ENCODE measurements at regions not wholly inside any gene's neighbourhood (a gene's known extent, or its start where the extent isn't known, plus 50 kb on each side); places are given as distances from the start of the nearest gene placed in this dataset.

GRCh38 chr2:217606296-217606695 lies 396.5 kb downstream of the TNS1 start:
- ChIA-PET CTCF (no interaction called here), POLR2A (no interaction called here), SMC1A (ENCODE audit: uncharacterized antibody, unreplicated experiment) (interaction anchor here (1.1 kb wide), 1 partner anchor 10 kb away, joined by 3 read pairs; no protein-coding TSS in a partner anchor), RAD21 (ENCODE audit: unreplicated experiment) (no interaction called here)
- DNase-seq (ENCODE audit: low read depth, low spot score) (no peak), FAIRE-seq (no peak), ATAC-seq (no peak)
- Histone ChIP-seq H3K4me1 (ENCODE audit: control insufficient read depth, insufficient read depth, low read length) (peaks cover 12% of the 10 kb centered on the region), H3K36me3 (ENCODE audit: control insufficient read depth in 2 of 2, insufficient read depth in 2 of 2, low read length in 1 of 2) (no peaks in the 10 kb centered on the region), H3K27ac (ENCODE audit: control insufficient read depth, insufficient read depth) (no peak overlapping the region), H3K79me2 (ENCODE audit: control insufficient read depth, insufficient read depth, low read length) (no peaks in the 10 kb centered on the region), H3K9ac (ENCODE audit: control insufficient read depth, insufficient read depth, low read length) (no peak overlapping the region), H3K9me3 (replicated peaks; ENCODE audit: control insufficient read depth, insufficient read depth, low read length) (no peaks in the 10 kb centered on the region), H4K20me1 (ENCODE audit: control insufficient read depth, insufficient read depth) (no peaks in the 10 kb centered on the region), H3K4me2 (ENCODE audit: control insufficient read depth, insufficient read depth) (no peak overlapping the region), H3K4me3 (no peak overlapping the region), H3K27me3 (replicated peaks in 1 of 2; ENCODE audit: control insufficient read depth in 2 of 2, insufficient read depth in 2 of 2, low read length in 1 of 2) (peaks cover 0 to under 1% of the 10 kb centered on the region in 2 experiments; a peak in 3 of 4 replicates), H2AFZ (ENCODE audit: control insufficient read depth, low read depth, low read length) (no peak overlapping the region)
- in situ Hi-C loops (cut with MboI) (no loop called here), intact Hi-C loops (cut with micrococcal nuclease; ENCODE audit: unreplicated experiment) (no loop called here)
- WGBS (ENCODE audit: insufficient coverage, insufficient replicate concordance, low lambda C conversion rate, missing lambda C conversion rate) = 0% methylated on average over 1 of the region's 1 CpG
- TF ChIP-seq BHLHE40 (IDR thresholded peaks at IDR 0.05; ENCODE audit: borderline replicate concordance in 1 of 2, low read depth in 2 of 2, low read length in 1 of 2) = no peak
- TF ChIP-seq POLR2AphosphoS5 (IDR thresholded peaks at IDR 0.05; ENCODE audit: low read length) = no peak
- no peak for TF ChIP-seq FOXK2 (IDR thresholded peaks at IDR 0.05)
- no peak for TF ChIP-seq SMC3 (IDR thresholded peaks at IDR 0.05; ENCODE audit: borderline replicate concordance, low read length)
- TF ChIP-seq ZNF274 (IDR thresholded peaks at IDR 0.05; ENCODE audit: insufficient read depth, insufficient read length) = no peak
- TF ChIP-seq CHD1 (IDR thresholded peaks at IDR 0.05; ENCODE audit: low read depth, low read length) = no peak
- TF ChIP-seq ZBTB11 (CRISPR knock-in tag; IDR thresholded peaks at IDR 0.05) = no peak
- no peak for TF ChIP-seq SKIL (IDR thresholded peaks at IDR 0.05; ENCODE audit: low read depth, poor library complexity, severe bottlenecking)
- TF ChIP-seq SREBF2 (IDR thresholded peaks at IDR 0.05; ENCODE audit: low read length) = no peak
- no TSS peak for BruUV-seq (replicated peaks)

Data from GM12878 (cell line).